Neural progenitor cell (in vitro differentiated cells): ENCODE measurements at regions not wholly inside any gene's neighbourhood (a gene's known extent, or its start where the extent isn't known, plus 50 kb on each side); places are given as distances from the start of the nearest gene placed in this dataset.

Source experiments
- DNase-seq: peaks from one replicate; pipeline ENCODE4 v3.0.0-alpha.2; 2016; ENCODE audit warnings: low spot score
- H2AFZ ChIP-seq: fragments of 200-600 bp; sonication (generic); replicated peaks from 2 replicates; pipeline ENCODE4 v1.6.1; 2016; ENCODE audit warnings: antibody characterized with exemption
- H3F3A ChIP-seq: fragments of 200-600 bp; sonication (generic); 2 replicates; pipeline ENCODE4 v1.6.1; 2016; ENCODE audit warnings: antibody characterized with exemption, low read depth
- H3K27ac ChIP-seq: fragments of 200-600 bp; sonication (generic); 2 replicates; pipeline ENCODE4 v1.5.1; 2016; ENCODE audit warnings: mild to moderate bottlenecking
- H3K27me3 ChIP-seq: fragments of 200-600 bp; sonication (generic); 2 replicates; pipeline ENCODE4 v1.6.1; 2016; ENCODE audit warnings: mild to moderate bottlenecking, moderate library complexity
- H3K36me3 ChIP-seq: fragments of 200-600 bp; sonication (generic); 2 replicates; pipeline ENCODE4 v1.5.1; 2016
- H3K4me1 ChIP-seq: fragments of 200-600 bp; sonication (generic); 2 replicates; pipeline ENCODE4 v1.6.1; 2016; ENCODE audit warnings: mixed run types
- H3K4me2 ChIP-seq: fragments of 200-600 bp; sonication (generic); 2 replicates; pipeline ENCODE4 v1.6.1; 2016
- H3K4me3 ChIP-seq: fragments of 200-600 bp; sonication (generic); 2 replicates; pipeline ENCODE4 v1.5.1; 2016
- H3K79me2 ChIP-seq: fragments of 200-600 bp; sonication (generic); 2 replicates; pipeline ENCODE4 v1.6.1; 2016; ENCODE audit warnings: low read depth
- H3K9ac ChIP-seq: fragments of 200-600 bp; sonication (generic); 2 replicates; pipeline ENCODE4 v1.6.1; 2016
- H3K9me3 ChIP-seq: fragments of 200-600 bp; sonication (generic); 2 replicates; pipeline ENCODE4 v1.5.1; 2016; ENCODE audit warnings: low read depth
- H4K20me1 ChIP-seq: fragments of 200-600 bp; sonication (generic); 2 replicates; pipeline ENCODE4 v1.6.1; 2016; ENCODE audit warnings: low read depth
- H3K27ac Mint-ChIP-seq: 3 replicates; pipeline ENCODE4 v1.8.0; 2021; ENCODE audit warnings: mixed read lengths
- H3K27me3 Mint-ChIP-seq: 2 replicates; pipeline ENCODE4 v1.8.0; 2022; ENCODE audit warnings: low read depth, mild to moderate bottlenecking, inconsistent platforms, moderate library complexity, mixed read lengths; ENCODE audit not compliant: insufficient read depth
- H3K36me3 Mint-ChIP-seq: 3 replicates; pipeline ENCODE4 v1.8.0; 2021; ENCODE audit warnings: mixed read lengths
- H3K4me1 Mint-ChIP-seq: 3 replicates; pipeline ENCODE4 v1.8.0; 2021; ENCODE audit warnings: mixed read lengths
- H3K4me3 Mint-ChIP-seq: 3 replicates; pipeline ENCODE4 v1.8.0; 2021; ENCODE audit warnings: mild to moderate bottlenecking, moderate library complexity, mixed read lengths
- H3K9me3 Mint-ChIP-seq: 3 replicates; pipeline ENCODE4 v1.8.0; 2020; ENCODE audit warnings: mixed read lengths
- EZH2 ChIP-seq: fragments of 200-600 bp; sonication (generic); IDR thresholded peaks from 2 replicates; pipeline ENCODE4 v1.6.1; 2017; ENCODE audit warnings: antibody characterized with exemption, mild to moderate bottlenecking, moderate library complexity
- EZH2phosphoT487 ChIP-seq: fragments of 200-600 bp; sonication (generic); IDR thresholded peaks from 2 replicates; pipeline ENCODE4 v1.6.1; 2017; ENCODE audit warnings: antibody characterized with exemption
- TF ChIP-seq, protein P1 (sequence below): fragments of 200-600 bp; sonication (generic); IDR thresholded peaks from 2 replicates; pipeline ENCODE4 v1.5.1; 2017; ENCODE audit warnings: antibody characterized with exemption, mild to moderate bottlenecking

DNA sequence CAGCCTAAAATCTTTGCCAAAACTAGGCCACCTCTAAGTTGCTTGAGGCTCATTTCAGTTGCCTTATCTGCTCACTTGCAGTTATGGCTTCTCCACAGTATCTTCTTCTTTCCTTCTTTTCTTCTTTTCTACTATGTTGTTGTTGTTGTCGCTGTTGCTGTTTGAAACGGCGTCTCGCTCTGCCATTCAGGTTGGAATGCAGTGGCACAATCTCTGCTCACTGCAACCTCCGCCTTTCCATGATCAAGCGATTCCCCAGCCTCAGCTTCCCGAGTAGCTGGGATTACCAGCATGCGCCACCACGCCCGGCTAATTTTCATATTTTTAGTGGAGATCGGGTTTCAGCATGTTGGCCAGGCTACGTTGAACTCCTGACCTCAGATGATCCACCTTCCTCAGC lies 210.8 kb upstream of the NR2F2 start:
- Histone ChIP-seq H3F3A (no peaks in the 10 kb centered on the region), H3K27me3 (no peaks in the 10 kb centered on the region), H3K9me3 (no peaks in the 10 kb centered on the region), H3K4me2 (no peak overlapping the region), H3K36me3 (no peaks in the 10 kb centered on the region), H3K4me1 (peaks cover 11% of the 10 kb centered on the region), H3K27ac (no peak overlapping the region), H2AFZ (no peak overlapping the region), H3K79me2 (no peaks in the 10 kb centered on the region), H4K20me1 (no peaks in the 10 kb centered on the region), H3K9ac (no peak overlapping the region), H3K4me3 (no peak overlapping the region)
- Mint-ChIP-seq H3K4me3 (no peak overlapping the region), H3K27me3 (peaks cover 3% of the 10 kb centered on the region), H3K4me1 (peaks cover 15% of the 10 kb centered on the region), H3K27ac (peak overlapping the region; percentile 69), H3K36me3 (no peaks in the 10 kb centered on the region), H3K9me3 (no peaks in the 10 kb centered on the region)
- no peak for TF ChIP-seq EZH2
- TF ChIP-seq, protein P1, sequence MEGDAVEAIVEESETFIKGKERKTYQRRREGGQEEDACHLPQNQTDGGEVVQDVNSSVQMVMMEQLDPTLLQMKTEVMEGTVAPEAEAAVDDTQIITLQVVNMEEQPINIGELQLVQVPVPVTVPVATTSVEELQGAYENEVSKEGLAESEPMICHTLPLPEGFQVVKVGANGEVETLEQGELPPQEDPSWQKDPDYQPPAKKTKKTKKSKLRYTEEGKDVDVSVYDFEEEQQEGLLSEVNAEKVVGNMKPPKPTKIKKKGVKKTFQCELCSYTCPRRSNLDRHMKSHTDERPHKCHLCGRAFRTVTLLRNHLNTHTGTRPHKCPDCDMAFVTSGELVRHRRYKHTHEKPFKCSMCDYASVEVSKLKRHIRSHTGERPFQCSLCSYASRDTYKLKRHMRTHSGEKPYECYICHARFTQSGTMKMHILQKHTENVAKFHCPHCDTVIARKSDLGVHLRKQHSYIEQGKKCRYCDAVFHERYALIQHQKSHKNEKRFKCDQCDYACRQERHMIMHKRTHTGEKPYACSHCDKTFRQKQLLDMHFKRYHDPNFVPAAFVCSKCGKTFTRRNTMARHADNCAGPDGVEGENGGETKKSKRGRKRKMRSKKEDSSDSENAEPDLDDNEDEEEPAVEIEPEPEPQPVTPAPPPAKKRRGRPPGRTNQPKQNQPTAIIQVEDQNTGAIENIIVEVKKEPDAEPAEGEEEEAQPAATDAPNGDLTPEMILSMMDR: no peak
- TF ChIP-seq EZH2phosphoT487: no peak
- no peak for DNase-seq

DNA sequence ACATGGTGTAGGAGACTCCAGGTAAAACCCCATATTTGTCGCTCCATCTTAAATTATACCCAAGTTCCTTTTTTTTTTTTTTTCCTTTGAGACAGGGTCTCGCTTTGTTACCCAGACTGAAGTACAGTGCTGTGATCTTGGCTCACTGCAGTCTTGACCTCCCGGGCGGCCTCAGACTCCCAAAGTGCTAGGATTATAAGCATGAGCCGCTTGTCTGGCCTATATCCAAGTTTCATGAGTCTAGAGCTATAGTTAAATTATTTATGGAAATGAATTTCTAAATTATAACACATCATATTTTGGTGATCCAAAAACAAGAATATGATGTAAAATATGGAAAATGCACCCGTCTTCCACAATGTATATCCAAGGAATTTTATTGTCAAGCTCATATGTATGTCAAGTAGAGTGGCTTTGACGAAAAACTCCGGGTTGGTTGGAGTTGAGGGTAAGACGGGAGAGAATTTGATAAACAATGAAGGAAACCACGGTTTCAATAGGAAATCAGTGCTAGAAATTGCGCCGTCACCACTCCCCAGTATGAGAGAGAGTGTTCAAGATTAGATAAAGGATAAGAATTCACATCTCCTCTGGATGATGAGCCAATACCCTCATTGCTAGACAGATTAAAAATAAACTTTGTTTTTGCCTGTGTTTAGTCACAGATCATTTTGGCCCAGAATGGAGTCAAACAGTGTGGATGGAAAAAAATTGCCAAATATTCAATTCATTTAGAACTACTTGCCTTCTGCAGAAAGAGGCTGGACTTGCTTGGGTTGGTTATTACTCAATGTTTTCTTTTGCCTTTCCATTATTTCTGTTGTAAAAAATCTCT lies 209.2 kb upstream of the NR2F2 start:
- no peak overlapping the region for H3K9ac ChIP-seq
- peaks cover 10% of the 10 kb centered on the region for H3K4me1 Mint-ChIP-seq
- no peak overlapping the region for H3K4me3 ChIP-seq
- no peaks in the 10 kb centered on the region for H3K36me3 ChIP-seq
- no peak overlapping the region for H3K4me2 ChIP-seq
- no peak overlapping the region for H3K27ac Mint-ChIP-seq
- H3K27me3 ChIP-seq: no peaks in the 10 kb centered on the region
- H3K9me3 Mint-ChIP-seq: no peaks in the 10 kb centered on the region
- DNase-seq: no peak
- H3F3A ChIP-seq: no peaks in the 10 kb centered on the region
- H3K9me3 ChIP-seq: no peaks in the 10 kb centered on the region
- H3K4me1 ChIP-seq: peaks cover 11% of the 10 kb centered on the region
- no peaks in the 10 kb centered on the region for H3K79me2 ChIP-seq
- H3K4me3 Mint-ChIP-seq: no peak overlapping the region
- H3K27me3 Mint-ChIP-seq: peaks cover 3% of the 10 kb centered on the region
- H2AFZ ChIP-seq: no peak overlapping the region
- H3K27ac ChIP-seq: no peak overlapping the region
- no peaks in the 10 kb centered on the region for H3K36me3 Mint-ChIP-seq
- H4K20me1 ChIP-seq: no peaks in the 10 kb centered on the region
- TF ChIP-seq EZH2phosphoT487 (no peak), EZH2 (no peak)
- TF ChIP-seq, protein P1: no peak

DNA sequence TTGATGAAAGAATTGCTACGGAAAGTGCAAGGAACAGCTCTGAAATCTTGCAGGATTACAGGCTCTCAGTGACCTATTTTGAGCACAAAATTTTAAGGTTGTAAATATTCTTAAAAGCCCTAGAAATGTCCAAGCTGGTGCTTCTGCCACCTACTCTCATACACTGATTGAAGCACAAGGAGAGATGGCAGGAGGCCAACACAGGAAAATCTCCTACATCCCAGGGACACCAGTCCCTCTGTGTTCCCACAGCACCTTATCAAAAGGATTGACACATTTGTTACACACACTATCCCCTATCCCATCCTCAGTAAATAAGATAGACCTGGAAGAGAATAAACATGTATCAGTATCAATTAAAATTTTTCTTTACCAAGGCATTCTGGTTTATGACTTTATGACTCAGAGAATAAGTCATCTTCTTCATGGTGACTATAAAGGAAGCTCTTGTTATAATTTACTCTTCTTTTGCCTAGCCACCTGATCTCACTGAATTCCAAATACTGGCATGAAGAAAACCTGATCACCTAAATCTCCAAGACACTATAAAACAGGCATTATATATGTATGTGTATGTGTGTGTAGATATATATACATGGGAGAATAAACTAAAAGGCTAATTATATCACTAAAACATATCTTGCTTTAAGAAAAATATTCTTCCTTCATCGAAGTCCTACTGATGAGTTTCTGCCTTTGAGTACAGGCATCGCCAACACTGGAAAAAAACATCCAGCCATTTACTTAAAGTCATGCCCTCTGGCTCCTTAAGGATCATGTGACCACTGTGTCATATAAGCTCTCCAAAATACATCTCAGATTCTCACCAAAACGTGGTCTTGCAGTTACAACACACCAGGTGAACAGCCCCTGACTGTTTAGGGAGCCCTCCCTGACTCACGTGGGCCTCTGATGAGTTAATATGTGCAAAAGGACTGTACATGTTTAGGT lies 208.1 kb upstream of the NR2F2 start:
- H3K27me3 Mint-ChIP-seq: peaks cover 5% of the 10 kb centered on the region
- Histone ChIP-seq H4K20me1 (no peaks in the 10 kb centered on the region), H3K4me2 (no peak overlapping the region), H3K27me3 (no peaks in the 10 kb centered on the region), H3K9me3 (no peaks in the 10 kb centered on the region), H3K36me3 (no peaks in the 10 kb centered on the region), H3K4me3 (no peak overlapping the region), H3K9ac (no peak overlapping the region), H3K27ac (no peak overlapping the region), H3K79me2 (no peaks in the 10 kb centered on the region), H2AFZ (no peak overlapping the region), H3F3A (no peaks in the 10 kb centered on the region), H3K4me1 (peaks cover 11% of the 10 kb centered on the region)
- H3K9me3 Mint-ChIP-seq: no peaks in the 10 kb centered on the region
- H3K4me3 Mint-ChIP-seq: no peak overlapping the region
- no peak for TF ChIP-seq EZH2
- no peak for TF ChIP-seq EZH2phosphoT487
- TF ChIP-seq, protein P1: no peak
- H3K4me1 Mint-ChIP-seq: peaks cover 10% of the 10 kb centered on the region
- DNase-seq: no peak
- no peak overlapping the region for H3K27ac Mint-ChIP-seq
- no peaks in the 10 kb centered on the region for H3K36me3 Mint-ChIP-seq
